H9 (cell line): ENCODE measurements at regions not wholly inside any gene's neighbourhood (a gene's known extent, or its start where the extent isn't known, plus 50 kb on each side); places are given as distances from the start of the nearest gene placed in this dataset.

ENCODE experiments used
- DNase-seq: peaks from one replicate; pipeline ENCODE4 v3.0.0-alpha.2; 2017
- H2AFZ ChIP-seq: one replicate; pipeline ENCODE4 v1.6.1; 2013; ENCODE audit warnings: mild to moderate bottlenecking, low read length, control low read depth, moderate library complexity
- H2AK5ac ChIP-seq: 2 replicates; pipeline ENCODE4 v1.6.1; 2013; ENCODE audit warnings: low read length, control low read depth, mixed read lengths; ENCODE audit not compliant: insufficient read length
- H2BK120ac ChIP-seq: one replicate; pipeline ENCODE4 v1.6.1; 2013; ENCODE audit warnings: low read depth, mild to moderate bottlenecking, low read length, control low read depth, inconsistent platforms; ENCODE audit not compliant: poor library complexity, severe bottlenecking
- H2BK12ac ChIP-seq: 2 replicates; pipeline ENCODE4 v1.6.1; 2013; ENCODE audit warnings: low read length, control low read depth, mixed read lengths, low read depth; ENCODE audit not compliant: insufficient read length
- H2BK15ac ChIP-seq: 2 replicates; pipeline ENCODE4 v1.6.1; 2013; ENCODE audit warnings: low read depth, low read length, control low read depth
- H2BK20ac ChIP-seq: one replicate; pipeline ENCODE4 v1.6.1; 2013; ENCODE audit warnings: low read depth, mild to moderate bottlenecking, low read length, control low read depth, inconsistent platforms; ENCODE audit not compliant: poor library complexity, severe bottlenecking
- H2BK5ac ChIP-seq: 2 replicates; pipeline ENCODE4 v1.6.1; 2013; ENCODE audit warnings: low read length, control low read depth, mixed read lengths; ENCODE audit not compliant: insufficient read length
- H3K14ac ChIP-seq: 2 replicates; pipeline ENCODE4 v1.6.1; 2013; ENCODE audit warnings: low read length, control low read depth; ENCODE audit not compliant: insufficient read depth
- H3K18ac ChIP-seq: 2 replicates; pipeline ENCODE4 v1.6.1; 2013; ENCODE audit warnings: low read depth, mild to moderate bottlenecking, mixed read lengths, low read length, control low read depth; ENCODE audit not compliant: insufficient read length
- H3K23ac ChIP-seq: 2 replicates; pipeline ENCODE4 v1.6.1; 2013; ENCODE audit warnings: low read length, control low read depth, mixed read lengths, low read depth; ENCODE audit not compliant: insufficient read length
- H3K23me2 ChIP-seq: 2 replicates; pipeline ENCODE4 v1.6.1; 2013; ENCODE audit warnings: low read depth, mild to moderate bottlenecking, mixed read lengths, low read length, control low read depth; ENCODE audit not compliant: insufficient read length, poor library complexity, severe bottlenecking
- H3K27ac ChIP-seq: 2 replicates; pipeline ENCODE4 v1.5.1; 2013; ENCODE audit warnings: low read length, control low read depth, mixed read lengths, low read depth; ENCODE audit not compliant: insufficient read length
- H3K27me3 ChIP-seq: 2 replicates; pipeline ENCODE4 v1.6.1; 2013; ENCODE audit warnings: low read length, control low read depth, inconsistent platforms; ENCODE audit not compliant: insufficient read depth
- H3K4ac ChIP-seq: 2 replicates; pipeline ENCODE4 v1.6.1; 2013; ENCODE audit warnings: low read depth, mild to moderate bottlenecking, control low read depth, inconsistent platforms, low read length, moderate library complexity
- H3K4me1 ChIP-seq: 2 replicates; pipeline ENCODE4 v1.6.1; 2013; ENCODE audit warnings: low read length, control low read depth, inconsistent platforms; ENCODE audit not compliant: insufficient read depth
- H3K4me2 ChIP-seq: 2 replicates; pipeline ENCODE4 v1.6.1; 2013; ENCODE audit warnings: low read length, control low read depth, mixed read lengths; ENCODE audit not compliant: insufficient read length, insufficient read depth
- H3K56ac ChIP-seq: 2 replicates; pipeline ENCODE4 v1.6.1; 2013; ENCODE audit warnings: low read depth, mild to moderate bottlenecking, mixed read lengths, low read length, control low read depth; ENCODE audit not compliant: insufficient read length
- H3K79me1 ChIP-seq: 2 replicates; pipeline ENCODE4 v1.6.1; 2013; ENCODE audit warnings: low read depth, mild to moderate bottlenecking, moderate library complexity, low read length, control low read depth, inconsistent platforms; ENCODE audit not compliant: insufficient read depth, poor library complexity, severe bottlenecking
- H3K79me2 ChIP-seq: 2 replicates; pipeline ENCODE4 v1.6.1; 2013; ENCODE audit warnings: low read length, control low read depth, inconsistent platforms; ENCODE audit not compliant: insufficient read depth
- H3K9ac ChIP-seq: 2 replicates; pipeline ENCODE4 v1.6.1; 2013; ENCODE audit warnings: low read length, control low read depth, mixed read lengths; ENCODE audit not compliant: insufficient read length; ENCODE audit errors: extremely low read depth
- H3K9me3 ChIP-seq: one replicate; pipeline ENCODE4 v1.6.1; 2013; ENCODE audit warnings: low read depth, low read length, inconsistent platforms; ENCODE audit not compliant: control insufficient read depth
- H3T11ph ChIP-seq: one replicate; pipeline ENCODE4 v1.6.1; 2013; ENCODE audit warnings: mild to moderate bottlenecking, low read length, control low read depth, inconsistent platforms
- H4K20me1 ChIP-seq: one replicate; pipeline ENCODE4 v1.6.1; 2013; ENCODE audit not compliant: control insufficient read depth, insufficient read length, insufficient read depth
- H4K5ac ChIP-seq: 2 replicates; pipeline ENCODE4 v1.6.1; 2013; ENCODE audit warnings: low read depth, mild to moderate bottlenecking, mixed read lengths, low read length, control low read depth; ENCODE audit not compliant: insufficient read length
- H4K8ac ChIP-seq: replicated peaks from 2 replicates; pipeline ENCODE4 v1.6.1; 2013; ENCODE audit warnings: low read length, control low read depth, mixed read lengths, low read depth; ENCODE audit not compliant: insufficient read length
- H4K91ac ChIP-seq: 2 replicates; pipeline ENCODE4 v1.6.1; 2013; ENCODE audit warnings: low read depth, mild to moderate bottlenecking, moderate library complexity, mixed read lengths, low read length, control low read depth; ENCODE audit not compliant: insufficient read length
- H3K27ac Mint-ChIP-seq, 3 experiments: 2 replicates in 2 of 3; 3 replicates in 1 of 3; pipeline ENCODE4 v1.8.0; 2020 to 2021; ENCODE audit warnings: mixed read lengths in 3 of 3, mild to moderate bottlenecking in 1 of 3, moderate library complexity in 1 of 3
- H3K27me3 Mint-ChIP-seq: 2 replicates; pipeline ENCODE4 v1.8.0; 2021; ENCODE audit warnings: low read depth, mild to moderate bottlenecking, moderate library complexity, mixed read lengths
- H3K36me3 Mint-ChIP-seq, 3 experiments: 2 replicates in 2 of 3; 3 replicates in 1 of 3; pipeline ENCODE4 v1.8.0; 2020 to 2021; ENCODE audit warnings: low read depth in 3 of 3, mixed read lengths in 3 of 3; ENCODE audit not compliant: insufficient read depth in 1 of 3
- H3K4me1 Mint-ChIP-seq, 2 experiments: 2 replicates each; pipeline ENCODE4 v1.8.0; 2020; ENCODE audit warnings: mixed read lengths in 2 of 2
- H3K4me3 Mint-ChIP-seq, 2 experiments: 2 replicates in 1 of 2; 3 replicates in 1 of 2; pipeline ENCODE4 v1.8.0; 2020 to 2021; ENCODE audit warnings: mild to moderate bottlenecking in 2 of 2, mixed read lengths in 2 of 2, moderate library complexity in 1 of 2
- H3K9me3 Mint-ChIP-seq, 2 experiments: 2 replicates in 1 of 2; 3 replicates in 1 of 2; pipeline ENCODE4 v1.8.0; 2020; ENCODE audit warnings: mild to moderate bottlenecking in 2 of 2, mixed read lengths in 2 of 2, moderate library complexity in 1 of 2
- CTCF ChIP-seq: fragments of 200-600 bp; sonication (generic); conservative IDR thresholded peaks from 3 replicates; pipeline ENCODE4 v1.8.0; 2021; ENCODE audit warnings: antibody characterized with exemption, mild to moderate bottlenecking
- WGBS: extraction: QIAGEN DNeasy Blood & Tissue Kit; methylation state at CpG from one replicate; pipeline ENCODE4 v1.1.7; 2013; ENCODE audit warnings: missing lambda C conversion rate, low lambda C conversion rate, mixed read lengths; ENCODE audit not compliant: insufficient read length; ENCODE audit errors: extremely low coverage; 5-methylcytosine and 5-hydroxymethylcytosine counted together

- Histone ChIP-seq H4K20me1 (no peaks in the 10 kb centered on the region), H3K4me1 (no peaks in the 10 kb centered on the region; the same call in 1 of the 2 replicates), H3K4ac (no peak overlapping the region), H3K4me2 (no peak overlapping the region), H3K56ac (no peak overlapping the region), H3K79me2 (no peaks in the 10 kb centered on the region), H3K23ac (no peak overlapping the region), H3K18ac (no peak overlapping the region), H2AK5ac (no peak overlapping the region), H3K27ac (no peak overlapping the region), H4K8ac (no peak overlapping the region), H4K5ac (no peak overlapping the region), H2BK20ac (no peak overlapping the region), H3K27me3 (no peaks in the 10 kb centered on the region), H2BK12ac (no peak overlapping the region), H3K9me3 (no peaks in the 10 kb centered on the region), H3K14ac (no peak overlapping the region), H3K79me1 (no peaks in the 10 kb centered on the region), H2BK120ac (no peak overlapping the region), H2AFZ (no peak overlapping the region), H3K23me2 (no peaks in the 10 kb centered on the region), H4K91ac (no peak overlapping the region), H2BK5ac (no peak overlapping the region), H3K9ac (no peak overlapping the region), H2BK15ac (no peak overlapping the region), H3T11ph (no peak overlapping the region)
- no peak for DNase-seq
- no peak for TF ChIP-seq CTCF
- Mint-ChIP-seq H3K27me3 (no peaks in the 10 kb centered on the region), H3K36me3 (no peaks in the 10 kb centered on the region; a peak in 1 of 7 replicates), H3K9me3 (no peaks in the 10 kb centered on the region), H3K4me1 (peaks cover 13 to 15% of the 10 kb centered on the region in 2 experiments), H3K27ac (no peak overlapping the region; a peak in 1 of 7 replicates), H3K4me3 (no peak overlapping the region)
- no CpG with 5 or more reads among the region's 2 CpGs for WGBS
Observed at GRCh38 chr10:21369697-21370096, 155.8 kb downstream of the SKIDA1 start.
